ENCODE measurements at regions not wholly inside any gene's neighbourhood (a gene's known extent, or its start where the extent isn't known, plus 50 kb on each side); places are given as distances from the start of the nearest gene placed in this dataset.

GRCh38 chrX:124250835-124251437 lies 81.5 kb upstream of the TEX13D start:
- no peak overlapping the region for H3K4me3 ChIP-seq (ENCODE audit: low read depth, low read length)
- no peak for TF ChIP-seq MYC (IDR thresholded peaks at IDR 0.05; ENCODE audit: low read depth, low read length)
- no peak for TF ChIP-seq CTCF (IDR thresholded peaks at IDR 0.05; ENCODE audit: low read depth, low read length)
- TF ChIP-seq POLR2A (IDR thresholded peaks at IDR 0.05; ENCODE audit: extremely low read depth, insufficient read length) = no peak
- TF ChIP-seq, protein P1, sequence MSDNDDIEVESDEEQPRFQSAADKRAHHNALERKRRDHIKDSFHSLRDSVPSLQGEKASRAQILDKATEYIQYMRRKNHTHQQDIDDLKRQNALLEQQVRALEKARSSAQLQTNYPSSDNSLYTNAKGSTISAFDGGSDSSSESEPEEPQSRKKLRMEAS (IDR thresholded peaks at IDR 0.05; ENCODE audit: low read depth, low read length) = no peak

DNA sequence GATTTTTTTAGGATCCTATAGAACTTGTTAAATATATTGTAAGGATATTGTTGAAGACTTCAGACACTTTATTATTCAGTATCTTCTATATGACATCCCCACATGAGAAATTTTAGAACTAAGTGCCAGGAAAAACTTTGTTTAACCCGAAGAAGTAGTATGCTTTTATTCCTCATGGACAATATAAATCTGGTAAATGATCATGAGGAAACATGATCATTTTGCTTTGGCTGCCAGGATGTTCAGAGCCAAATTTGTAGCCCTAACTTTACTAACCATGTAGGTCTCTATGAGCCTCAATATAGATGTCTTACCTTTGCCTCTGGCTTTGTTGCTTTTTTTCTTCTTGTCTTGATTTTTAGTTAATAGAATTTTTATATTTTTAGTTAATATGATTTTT lies 77.8 kb upstream of the TEX13D start:
- TF ChIP-seq, protein P1 (IDR thresholded peaks at IDR 0.05; ENCODE audit: low read depth, low read length) = no peak
- TF ChIP-seq CTCF (IDR thresholded peaks at IDR 0.05; ENCODE audit: low read depth, low read length) (no peak), MYC (IDR thresholded peaks at IDR 0.05; ENCODE audit: low read depth, low read length) (no peak), POLR2A (IDR thresholded peaks at IDR 0.05; ENCODE audit: extremely low read depth, insufficient read length) (no peak)
- H3K4me3 ChIP-seq (ENCODE audit: low read depth, low read length) = no peak overlapping the region
- DNase-seq (ENCODE audit: low read depth) = no peak

More at GRCh38 chrX:124250835-124251437, 81.5 kb upstream of the TEX13D start:
- no peak for DNase-seq (ENCODE audit: low read depth)

GRCh38 chrX:124256216-124256615 lies 76.2 kb upstream of the TEX13D start:
- no peak for DNase-seq (ENCODE audit: low read depth)
- TF ChIP-seq POLR2A (IDR thresholded peaks at IDR 0.05; ENCODE audit: extremely low read depth, insufficient read length) (no peak), MYC (IDR thresholded peaks at IDR 0.05; ENCODE audit: low read depth, low read length) (no peak), CTCF (IDR thresholded peaks at IDR 0.05; ENCODE audit: low read depth, low read length) (no peak)
- TF ChIP-seq, protein P1 (IDR thresholded peaks at IDR 0.05; ENCODE audit: low read depth, low read length) = no peak
- H3K4me3 ChIP-seq (ENCODE audit: low read depth, low read length) = no peak overlapping the region

GRCh38 chrX:124256629-124257380 lies 75.7 kb upstream of the TEX13D start:
- no peak for DNase-seq (ENCODE audit: low read depth)
- no peak overlapping the region for H3K4me3 ChIP-seq (ENCODE audit: low read depth, low read length)
- no peak for TF ChIP-seq MYC (IDR thresholded peaks at IDR 0.05; ENCODE audit: low read depth, low read length)
- no peak for TF ChIP-seq CTCF (IDR thresholded peaks at IDR 0.05; ENCODE audit: low read depth, low read length)
- TF ChIP-seq, protein P1 (IDR thresholded peaks at IDR 0.05; ENCODE audit: low read depth, low read length) = no peak
- TF ChIP-seq POLR2A (IDR thresholded peaks at IDR 0.05; ENCODE audit: extremely low read depth, insufficient read length) = no peak

DNA sequence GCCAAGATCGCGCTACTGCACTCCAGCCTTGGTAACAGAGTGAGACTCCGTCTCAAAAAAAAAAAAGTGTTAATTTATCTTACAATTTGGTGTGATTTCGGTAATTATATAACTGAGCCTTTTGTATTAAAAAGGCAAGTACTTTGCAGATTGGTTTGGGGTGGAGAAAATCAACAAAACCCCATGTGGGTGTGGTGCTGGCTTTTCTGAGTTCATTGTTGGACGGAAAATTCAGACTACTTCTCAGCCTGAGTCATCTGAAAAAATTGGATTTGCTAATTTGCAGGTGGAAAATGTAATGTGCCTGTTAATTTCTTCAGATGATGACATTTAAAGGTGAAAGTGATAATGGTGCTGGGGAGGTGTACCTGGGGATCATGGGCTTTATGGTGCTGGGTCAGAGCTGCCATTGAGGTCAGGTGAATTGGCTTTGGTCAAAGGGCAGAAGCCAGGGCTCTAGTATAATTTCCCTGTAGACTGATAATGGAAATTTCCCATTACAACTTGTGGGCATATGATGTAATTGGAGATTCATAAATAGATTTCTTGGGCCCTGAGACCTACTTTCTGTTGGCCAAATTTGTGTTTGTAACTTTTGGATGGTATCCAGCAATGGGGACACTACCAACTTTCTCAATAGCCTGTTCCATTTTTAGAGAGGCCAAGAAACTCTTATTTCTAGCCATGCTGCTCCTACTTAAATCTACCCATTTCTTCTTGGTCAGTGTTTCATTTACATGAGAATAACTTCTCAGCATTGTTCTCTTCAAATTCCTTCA lies 74.3 kb upstream of the TEX13D start:
- TF ChIP-seq MYC (IDR thresholded peaks at IDR 0.05; ENCODE audit: low read depth, low read length) (no peak), CTCF (IDR thresholded peaks at IDR 0.05; ENCODE audit: low read depth, low read length) (no peak), POLR2A (IDR thresholded peaks at IDR 0.05; ENCODE audit: extremely low read depth, insufficient read length) (no peak)
- TF ChIP-seq, protein P1 (IDR thresholded peaks at IDR 0.05; ENCODE audit: low read depth, low read length) = no peak
- H3K4me3 ChIP-seq (ENCODE audit: low read depth, low read length) = no peak overlapping the region
- no peak for DNase-seq (ENCODE audit: low read depth)
